ENCODE measurements at regions not wholly inside any gene's neighbourhood (a gene's known extent, or its start where the extent isn't known, plus 50 kb on each side); places are given as distances from the start of the nearest gene placed in this dataset.
"Not testable (repeated sequence)": the region's sequence is repeated elsewhere in the genome, so short reads cannot be mapped to it uniquely, and the experiment has no call there.

GRCh38 chr11:122440811-122441665 is 214.5 kb upstream of the UBASH3B start:
- no peak for DNase-seq

- DNase-seq = no peak
These were observed 215.4 kb upstream of the UBASH3B start for GRCh38 chr11:122439866-122440810.

GRCh38 chr11:122436188-122436555 is 219.3 kb upstream of the UBASH3B start:
- no peak for DNase-seq

DNA sequence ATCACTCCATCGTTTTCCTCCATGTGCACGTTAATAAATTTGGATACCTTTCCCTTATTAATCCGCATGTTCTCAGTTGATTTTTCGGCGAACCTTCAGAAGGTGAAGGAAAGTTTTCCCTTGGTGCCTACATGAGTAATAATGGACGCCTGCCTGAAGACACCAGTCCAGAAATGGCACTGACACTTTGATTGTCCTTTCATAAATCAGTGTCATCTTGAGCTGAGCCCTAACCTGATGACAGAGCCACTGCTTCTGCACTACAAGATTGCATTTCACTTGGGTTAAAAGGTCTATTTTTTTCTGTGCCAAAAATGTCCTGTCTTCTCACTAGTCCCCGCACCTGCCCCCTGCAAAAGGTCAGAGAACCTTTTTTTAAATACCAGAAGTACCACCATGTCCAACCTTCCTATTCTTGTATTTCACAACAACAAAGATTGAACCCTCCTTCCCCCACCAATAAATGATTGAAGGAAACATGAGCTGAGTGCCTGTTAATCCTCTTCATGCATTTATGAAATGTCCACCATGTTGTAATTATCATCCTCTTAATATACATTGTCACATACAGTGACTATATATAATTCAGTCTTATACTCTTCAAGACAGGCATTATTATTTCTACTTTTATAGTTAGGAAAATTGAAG is 219.9 kb upstream of the UBASH3B start:
- DNase-seq = no peak

GRCh38 chr11:122434786-122435185 is 220.7 kb upstream of the UBASH3B start:
- DNase-seq = no peak

DNA sequence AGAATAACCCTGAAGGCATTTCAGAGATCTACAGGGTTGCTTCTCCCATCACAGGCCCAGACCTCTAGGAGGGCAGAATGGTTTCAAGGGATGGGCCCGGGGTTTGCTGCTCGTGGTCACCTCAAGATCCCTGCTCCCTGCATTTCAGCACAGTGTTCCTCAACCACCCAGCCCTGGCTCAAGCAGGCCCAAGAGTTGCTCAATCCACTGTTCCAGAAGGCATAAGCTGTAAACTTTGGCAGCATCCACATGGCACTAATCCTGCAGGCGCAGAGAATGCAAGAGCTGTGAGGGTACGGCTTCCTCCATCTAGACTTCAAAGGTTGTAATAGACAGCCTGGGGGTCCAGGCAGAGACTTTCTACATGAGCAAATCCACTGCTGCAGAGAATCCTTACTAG is 225.0 kb upstream of the UBASH3B start:
- DNase-seq = no peak

- no peak for DNase-seq
These were observed 229.4 kb upstream of the UBASH3B start for GRCh38 chr11:122426073-122426472.

GRCh38 chr11:122424636-122425035 is 230.9 kb upstream of the UBASH3B start:
- no peak for DNase-seq

DNA sequence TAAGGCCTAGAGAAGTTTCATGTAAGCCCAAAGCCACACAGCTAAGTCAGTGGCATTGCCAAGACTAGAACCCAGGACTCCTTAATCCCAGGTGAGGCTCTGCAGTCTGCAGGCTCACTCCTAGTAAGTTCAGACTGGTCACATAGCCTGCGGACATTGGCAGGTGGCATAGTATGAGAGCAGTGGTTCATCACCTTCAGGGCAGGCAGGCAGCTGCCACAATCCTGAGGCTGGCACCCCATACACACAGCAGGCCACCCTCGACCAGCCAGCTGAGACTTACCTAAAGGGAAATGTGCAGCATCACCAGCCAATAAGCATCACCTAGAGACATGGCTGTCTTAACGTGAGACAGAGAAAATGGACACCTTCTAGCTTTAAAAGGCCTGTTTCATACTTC is 231.6 kb upstream of the UBASH3B start:
- DNase-seq = no peak

DNA sequence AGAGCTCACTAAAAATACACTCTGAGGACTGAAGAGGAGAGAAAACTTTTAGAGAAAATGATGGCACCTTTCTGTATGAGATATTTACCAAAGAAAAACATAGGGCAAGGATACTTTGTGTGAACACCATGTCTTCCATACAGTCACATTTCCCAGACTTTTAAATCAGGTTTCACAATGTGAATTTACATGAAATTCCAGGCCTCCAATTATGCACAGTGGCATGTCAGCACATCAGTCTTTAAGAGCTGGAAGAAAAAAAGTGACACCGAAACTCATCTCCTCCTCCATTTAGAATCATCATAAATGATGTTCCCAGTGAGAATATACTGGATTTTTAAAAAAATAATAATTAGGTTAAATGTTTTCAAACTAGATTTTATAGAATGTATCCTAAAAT is 232.2 kb upstream of the UBASH3B start:
- no peak for DNase-seq

- DNase-seq = no peak
These were observed 232.8 kb upstream of the UBASH3B start for GRCh38 chr11:122422682-122423081.

DNA sequence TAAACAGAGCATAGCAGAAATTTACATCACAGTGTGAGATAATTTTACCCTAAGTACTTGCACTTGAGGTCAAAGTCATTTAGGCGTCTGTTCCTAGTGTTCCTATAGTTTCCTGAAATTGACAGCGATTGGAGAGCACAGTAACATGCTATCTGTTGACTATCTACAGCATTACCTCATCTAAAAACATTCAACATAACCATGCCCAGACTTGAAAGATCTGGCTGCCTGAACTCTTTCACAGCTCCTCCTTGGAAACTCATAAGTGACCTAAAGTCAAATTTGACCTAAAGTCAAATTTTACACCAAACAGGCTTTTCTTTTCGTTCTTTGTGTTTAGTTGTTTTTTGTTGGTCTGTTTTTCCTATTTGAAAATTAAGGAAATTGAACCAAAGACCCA is 233.8 kb upstream of the UBASH3B start:
- DNase-seq = no peak

GRCh38 chr11:122418032-122418431 is 237.5 kb upstream of the UBASH3B start:
- DNase-seq = no peak

DNA sequence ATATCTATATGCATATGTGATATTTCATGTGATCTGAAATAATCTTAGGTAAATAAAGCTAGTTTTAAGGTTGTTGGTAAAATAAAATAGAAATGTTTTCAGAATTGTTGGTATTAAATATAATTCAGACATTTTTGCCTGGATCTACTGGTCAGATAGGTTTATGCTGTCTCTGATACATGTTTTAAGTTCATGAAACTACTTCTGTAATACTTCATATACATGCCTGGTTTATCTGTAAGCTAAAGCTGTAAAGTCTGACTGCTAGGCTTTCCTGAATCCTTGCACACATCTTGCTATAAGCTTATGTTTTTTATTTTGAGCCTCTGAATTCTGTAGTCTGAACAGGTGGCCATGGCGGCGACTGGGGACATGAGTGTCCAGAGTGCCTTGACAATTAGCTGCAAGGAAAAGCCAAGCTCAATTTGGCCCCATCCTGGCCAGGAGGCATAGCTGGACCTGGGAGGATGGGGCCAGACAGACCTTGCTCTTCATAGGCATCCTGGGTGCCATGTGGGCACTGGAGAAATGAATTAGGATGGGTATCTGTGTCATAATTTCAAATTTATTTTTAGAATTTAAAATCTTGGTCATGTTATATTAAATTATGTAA is 241.0 kb upstream of the UBASH3B start:
- DNase-seq = no peak

- DNase-seq = no peak
These were observed 241.8 kb upstream of the UBASH3B start for GRCh38 chr11:122413677-122414076.

- no peak for DNase-seq
These were observed 242.9 kb upstream of the UBASH3B start for GRCh38 chr11:122412581-122412980.

DNA sequence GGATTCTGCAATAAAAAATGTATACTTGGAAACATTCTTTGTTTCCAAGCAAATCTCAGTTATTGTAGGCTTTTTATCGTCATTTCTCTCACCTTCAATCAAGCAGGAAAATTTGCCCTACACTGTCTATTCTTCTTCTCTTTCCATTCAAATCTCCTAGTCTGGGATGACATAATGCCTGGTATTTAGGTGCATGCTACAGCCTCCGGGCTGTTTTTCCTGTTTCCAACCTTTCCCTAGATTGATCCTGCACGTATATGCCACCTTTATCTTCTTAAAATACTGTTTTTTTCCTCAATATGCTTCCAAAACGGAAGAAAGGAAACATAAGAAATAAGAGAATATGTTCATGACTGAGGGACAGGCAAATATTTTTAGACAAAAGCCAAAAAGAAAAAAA is 249.1 kb upstream of the UBASH3B start:
- no peak for DNase-seq

GRCh38 chr11:122405547-122406341 is 249.8 kb upstream of the UBASH3B start:
- no peak for DNase-seq

DNA sequence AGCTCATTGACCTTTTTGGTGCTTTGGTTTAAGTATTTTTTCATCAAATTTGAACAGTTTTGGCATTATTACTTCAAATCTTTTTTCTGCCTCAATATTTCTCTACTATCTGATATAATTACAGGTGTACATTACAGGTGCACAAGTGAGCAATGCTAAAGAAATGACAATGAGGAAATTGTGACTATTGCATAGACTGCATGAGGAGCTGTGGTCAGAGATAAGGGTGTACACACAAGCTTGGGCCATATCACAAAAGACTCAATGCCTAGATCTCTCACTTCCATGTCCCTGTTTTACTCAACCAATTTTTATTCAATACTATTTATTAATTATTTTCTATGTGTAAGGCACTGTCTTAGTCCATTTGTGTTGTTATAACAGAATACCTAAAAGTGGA is 251.0 kb upstream of the UBASH3B start:
- DNase-seq = no peak

DNA sequence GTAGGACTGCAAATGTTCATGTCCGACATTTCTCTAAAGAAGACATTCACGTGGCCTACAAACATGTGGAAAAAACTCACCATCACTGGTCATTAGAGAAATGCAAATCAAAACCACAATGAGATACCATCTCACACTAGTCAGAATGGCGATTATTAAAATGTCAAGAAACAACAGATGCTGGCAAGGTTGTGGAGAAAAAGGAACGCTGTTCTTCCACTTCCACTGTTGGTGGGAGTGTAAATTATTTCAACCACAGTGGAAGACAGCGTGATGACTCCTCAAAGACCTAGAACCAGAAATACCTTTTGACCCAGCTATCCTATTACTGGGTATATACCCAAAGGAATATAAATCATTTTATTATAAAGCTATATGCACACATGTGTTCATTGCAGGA is 253.9 kb upstream of the UBASH3B start:
- not testable (repeated sequence) for DNase-seq

GRCh38 chr11:122399375-122399774 is 256.1 kb upstream of the UBASH3B start:
- no peak for DNase-seq

GRCh38 chr11:122398851-122399250 is 256.7 kb upstream of the UBASH3B start:
- no peak for DNase-seq
